H9 (cell line): ENCODE measurements at regions not wholly inside any gene's neighbourhood (a gene's known extent, or its start where the extent isn't known, plus 50 kb on each side); places are given as distances from the start of the nearest gene placed in this dataset.

Experiments
- DNase-seq: peaks from one replicate; pipeline ENCODE4 v3.0.0-alpha.2; 2017
- H2AFZ ChIP-seq: one replicate; pipeline ENCODE4 v1.6.1; 2013; ENCODE audit warnings: mild to moderate bottlenecking, low read length, control low read depth, moderate library complexity
- H2AK5ac ChIP-seq: 2 replicates; pipeline ENCODE4 v1.6.1; 2013; ENCODE audit warnings: low read length, control low read depth, mixed read lengths; ENCODE audit not compliant: insufficient read length
- H2BK120ac ChIP-seq: one replicate; pipeline ENCODE4 v1.6.1; 2013; ENCODE audit warnings: low read depth, mild to moderate bottlenecking, low read length, control low read depth, inconsistent platforms; ENCODE audit not compliant: poor library complexity, severe bottlenecking
- H2BK12ac ChIP-seq: 2 replicates; pipeline ENCODE4 v1.6.1; 2013; ENCODE audit warnings: low read length, control low read depth, mixed read lengths, low read depth; ENCODE audit not compliant: insufficient read length
- H2BK15ac ChIP-seq: 2 replicates; pipeline ENCODE4 v1.6.1; 2013; ENCODE audit warnings: low read depth, low read length, control low read depth
- H2BK20ac ChIP-seq: one replicate; pipeline ENCODE4 v1.6.1; 2013; ENCODE audit warnings: low read depth, mild to moderate bottlenecking, low read length, control low read depth, inconsistent platforms; ENCODE audit not compliant: poor library complexity, severe bottlenecking
- H2BK5ac ChIP-seq: 2 replicates; pipeline ENCODE4 v1.6.1; 2013; ENCODE audit warnings: low read length, control low read depth, mixed read lengths; ENCODE audit not compliant: insufficient read length
- H3K14ac ChIP-seq: 2 replicates; pipeline ENCODE4 v1.6.1; 2013; ENCODE audit warnings: low read length, control low read depth; ENCODE audit not compliant: insufficient read depth
- H3K18ac ChIP-seq: 2 replicates; pipeline ENCODE4 v1.6.1; 2013; ENCODE audit warnings: low read depth, mild to moderate bottlenecking, mixed read lengths, low read length, control low read depth; ENCODE audit not compliant: insufficient read length
- H3K23ac ChIP-seq: 2 replicates; pipeline ENCODE4 v1.6.1; 2013; ENCODE audit warnings: low read length, control low read depth, mixed read lengths, low read depth; ENCODE audit not compliant: insufficient read length
- H3K23me2 ChIP-seq: 2 replicates; pipeline ENCODE4 v1.6.1; 2013; ENCODE audit warnings: low read depth, mild to moderate bottlenecking, mixed read lengths, low read length, control low read depth; ENCODE audit not compliant: insufficient read length, poor library complexity, severe bottlenecking
- H3K27ac ChIP-seq: 2 replicates; pipeline ENCODE4 v1.5.1; 2013; ENCODE audit warnings: low read length, control low read depth, mixed read lengths, low read depth; ENCODE audit not compliant: insufficient read length
- H3K27me3 ChIP-seq: 2 replicates; pipeline ENCODE4 v1.6.1; 2013; ENCODE audit warnings: low read length, control low read depth, inconsistent platforms; ENCODE audit not compliant: insufficient read depth
- H3K4ac ChIP-seq: 2 replicates; pipeline ENCODE4 v1.6.1; 2013; ENCODE audit warnings: low read depth, mild to moderate bottlenecking, control low read depth, inconsistent platforms, low read length, moderate library complexity
- H3K4me1 ChIP-seq: 2 replicates; pipeline ENCODE4 v1.6.1; 2013; ENCODE audit warnings: low read length, control low read depth, inconsistent platforms; ENCODE audit not compliant: insufficient read depth
- H3K4me2 ChIP-seq: 2 replicates; pipeline ENCODE4 v1.6.1; 2013; ENCODE audit warnings: low read length, control low read depth, mixed read lengths; ENCODE audit not compliant: insufficient read length, insufficient read depth
- H3K56ac ChIP-seq: 2 replicates; pipeline ENCODE4 v1.6.1; 2013; ENCODE audit warnings: low read depth, mild to moderate bottlenecking, mixed read lengths, low read length, control low read depth; ENCODE audit not compliant: insufficient read length
- H3K79me1 ChIP-seq: 2 replicates; pipeline ENCODE4 v1.6.1; 2013; ENCODE audit warnings: low read depth, mild to moderate bottlenecking, moderate library complexity, low read length, control low read depth, inconsistent platforms; ENCODE audit not compliant: insufficient read depth, poor library complexity, severe bottlenecking
- H3K79me2 ChIP-seq: 2 replicates; pipeline ENCODE4 v1.6.1; 2013; ENCODE audit warnings: low read length, control low read depth, inconsistent platforms; ENCODE audit not compliant: insufficient read depth
- H3K9ac ChIP-seq: 2 replicates; pipeline ENCODE4 v1.6.1; 2013; ENCODE audit warnings: low read length, control low read depth, mixed read lengths; ENCODE audit not compliant: insufficient read length; ENCODE audit errors: extremely low read depth
- H3K9me3 ChIP-seq: one replicate; pipeline ENCODE4 v1.6.1; 2013; ENCODE audit warnings: low read depth, low read length, inconsistent platforms; ENCODE audit not compliant: control insufficient read depth
- H3T11ph ChIP-seq: one replicate; pipeline ENCODE4 v1.6.1; 2013; ENCODE audit warnings: mild to moderate bottlenecking, low read length, control low read depth, inconsistent platforms
- H4K20me1 ChIP-seq: one replicate; pipeline ENCODE4 v1.6.1; 2013; ENCODE audit not compliant: control insufficient read depth, insufficient read length, insufficient read depth
- H4K5ac ChIP-seq: 2 replicates; pipeline ENCODE4 v1.6.1; 2013; ENCODE audit warnings: low read depth, mild to moderate bottlenecking, mixed read lengths, low read length, control low read depth; ENCODE audit not compliant: insufficient read length
- H4K8ac ChIP-seq: replicated peaks from 2 replicates; pipeline ENCODE4 v1.6.1; 2013; ENCODE audit warnings: low read length, control low read depth, mixed read lengths, low read depth; ENCODE audit not compliant: insufficient read length
- H4K91ac ChIP-seq: 2 replicates; pipeline ENCODE4 v1.6.1; 2013; ENCODE audit warnings: low read depth, mild to moderate bottlenecking, moderate library complexity, mixed read lengths, low read length, control low read depth; ENCODE audit not compliant: insufficient read length
- H3K27ac Mint-ChIP-seq, 3 experiments: 2 replicates in 2 of 3; 3 replicates in 1 of 3; pipeline ENCODE4 v1.8.0; 2020 to 2021; ENCODE audit warnings: mixed read lengths in 3 of 3, mild to moderate bottlenecking in 1 of 3, moderate library complexity in 1 of 3
- H3K27me3 Mint-ChIP-seq: 2 replicates; pipeline ENCODE4 v1.8.0; 2021; ENCODE audit warnings: low read depth, mild to moderate bottlenecking, moderate library complexity, mixed read lengths
- H3K36me3 Mint-ChIP-seq, 3 experiments: 2 replicates in 2 of 3; 3 replicates in 1 of 3; pipeline ENCODE4 v1.8.0; 2020 to 2021; ENCODE audit warnings: low read depth in 3 of 3, mixed read lengths in 3 of 3; ENCODE audit not compliant: insufficient read depth in 1 of 3
- H3K4me1 Mint-ChIP-seq, 2 experiments: 2 replicates each; pipeline ENCODE4 v1.8.0; 2020; ENCODE audit warnings: mixed read lengths in 2 of 2
- H3K4me3 Mint-ChIP-seq, 2 experiments: 2 replicates in 1 of 2; 3 replicates in 1 of 2; pipeline ENCODE4 v1.8.0; 2020 to 2021; ENCODE audit warnings: mild to moderate bottlenecking in 2 of 2, mixed read lengths in 2 of 2, moderate library complexity in 1 of 2
- H3K9me3 Mint-ChIP-seq, 2 experiments: 2 replicates in 1 of 2; 3 replicates in 1 of 2; pipeline ENCODE4 v1.8.0; 2020; ENCODE audit warnings: mild to moderate bottlenecking in 2 of 2, mixed read lengths in 2 of 2, moderate library complexity in 1 of 2
- CTCF ChIP-seq: fragments of 200-600 bp; sonication (generic); conservative IDR thresholded peaks from 3 replicates; pipeline ENCODE4 v1.8.0; 2021; ENCODE audit warnings: antibody characterized with exemption, mild to moderate bottlenecking
- WGBS: extraction: QIAGEN DNeasy Blood & Tissue Kit; methylation state at CpG from one replicate; pipeline ENCODE4 v1.1.7; 2013; ENCODE audit warnings: missing lambda C conversion rate, low lambda C conversion rate, mixed read lengths; ENCODE audit not compliant: insufficient read length; ENCODE audit errors: extremely low coverage; 5-methylcytosine and 5-hydroxymethylcytosine counted together

- H2BK5ac ChIP-seq = no peak overlapping the region
- H3K79me2 ChIP-seq = no peaks in the 10 kb centered on the region
- H2BK20ac ChIP-seq = no peak overlapping the region
- no peak overlapping the region for H2AK5ac ChIP-seq
- H3T11ph ChIP-seq = no peak overlapping the region
- Mint-ChIP-seq H3K4me3 (no peak overlapping the region), H3K36me3 (peaks cover 0 to 3% (median 2%) of the 10 kb centered on the region in 3 experiments; a peak in 1 of 7 replicates), H3K27me3 (no peaks in the 10 kb centered on the region), H3K9me3 (peaks cover 2 to 3% of the 10 kb centered on the region in 2 experiments; a peak in 3 of 5 replicates), H3K27ac (no peak overlapping the region), H3K4me1 (peaks cover 8 to 13% of the 10 kb centered on the region in 2 experiments)
- no peak for DNase-seq
- no peak overlapping the region for H3K23ac ChIP-seq
- no peaks in the 10 kb centered on the region for H3K79me1 ChIP-seq
- H3K4me2 ChIP-seq = no peak overlapping the region
- no peaks in the 10 kb centered on the region for H3K9me3 ChIP-seq
- H2BK15ac ChIP-seq = no peak overlapping the region
- H3K23me2 ChIP-seq = no peaks in the 10 kb centered on the region
- H3K18ac ChIP-seq = no peak overlapping the region
- H4K8ac ChIP-seq = no peak overlapping the region
- no peak overlapping the region for H4K91ac ChIP-seq
- TF ChIP-seq CTCF = no peak
- H3K56ac ChIP-seq = no peak overlapping the region
- H4K5ac ChIP-seq = no peak overlapping the region
- H4K20me1 ChIP-seq = no peaks in the 10 kb centered on the region
- no peak overlapping the region for H3K4ac ChIP-seq
- no peak overlapping the region for H2AFZ ChIP-seq
- no peak overlapping the region for H2BK120ac ChIP-seq
- H3K27me3 ChIP-seq = no peaks in the 10 kb centered on the region
- no peaks in the 10 kb centered on the region; the same call in 1 of the 2 replicates for H3K4me1 ChIP-seq
- no peak overlapping the region for H3K9ac ChIP-seq
- no peak overlapping the region for H3K14ac ChIP-seq
- no peak overlapping the region for H3K27ac ChIP-seq
- no peak overlapping the region for H2BK12ac ChIP-seq
- no CpG with 5 or more reads among the region's 4 CpGs for WGBS
These were observed 230.1 kb upstream of the GALNTL6 start for GRCh38 chr4:171582961-171583581.
